CD4-positive, alpha-beta T cell treated with Interleukin-2 at 100 ng/mL for 4 hours (primary cell): ENCODE measurements at regions not wholly inside any gene's neighbourhood (a gene's known extent, or its start where the extent isn't known, plus 50 kb on each side); places are given as distances from the start of the nearest gene placed in this dataset.

Source experiments
- DNase-seq: peaks from one replicate; pipeline ENCODE4 v3.0.0-alpha.2; 2020; ENCODE audit warnings: low spot score

DNA sequence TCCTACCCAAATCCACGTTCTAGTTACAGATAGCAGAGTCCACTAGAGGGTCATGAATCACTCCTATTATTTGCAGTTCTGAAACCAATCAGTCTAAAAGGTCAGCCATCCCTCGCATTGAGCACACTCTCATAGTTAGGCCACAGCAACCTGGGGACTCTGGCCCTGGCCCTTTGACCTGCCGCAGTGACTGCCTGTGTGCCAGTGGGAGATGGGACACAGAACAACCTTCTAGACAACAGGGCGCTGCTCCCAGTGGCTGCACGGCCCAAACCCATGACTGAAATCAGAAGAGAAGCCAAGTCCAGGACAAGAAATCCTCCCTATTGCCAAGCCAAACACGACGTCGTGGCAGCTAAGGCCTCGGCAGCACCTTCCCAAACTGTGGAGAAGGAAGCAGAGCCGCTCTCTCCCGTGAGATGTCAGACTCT is 158.5 kb downstream of the HERPUD2 start:
- DNase-seq: no peak

DNA sequence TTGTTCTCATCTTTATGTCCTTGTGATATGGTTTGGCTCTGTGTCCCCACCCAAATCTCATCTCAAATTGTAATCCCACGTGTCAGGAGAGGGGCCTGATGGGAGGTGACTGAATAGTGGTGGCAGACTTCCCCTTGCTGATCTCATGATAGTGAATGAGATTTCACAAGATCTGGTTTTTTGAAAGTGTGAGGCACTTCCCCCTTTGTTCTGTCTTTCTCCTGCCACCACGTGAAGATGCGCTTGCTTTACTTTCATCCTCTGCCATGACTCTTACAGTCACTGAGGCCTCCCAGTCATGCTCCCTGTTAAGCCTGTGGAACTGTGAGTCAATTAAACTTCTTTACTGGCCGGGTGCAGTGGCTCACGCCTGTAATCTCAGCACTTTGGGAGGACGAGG is 161.0 kb downstream of the HERPUD2 start:
- no peak for DNase-seq

DNA sequence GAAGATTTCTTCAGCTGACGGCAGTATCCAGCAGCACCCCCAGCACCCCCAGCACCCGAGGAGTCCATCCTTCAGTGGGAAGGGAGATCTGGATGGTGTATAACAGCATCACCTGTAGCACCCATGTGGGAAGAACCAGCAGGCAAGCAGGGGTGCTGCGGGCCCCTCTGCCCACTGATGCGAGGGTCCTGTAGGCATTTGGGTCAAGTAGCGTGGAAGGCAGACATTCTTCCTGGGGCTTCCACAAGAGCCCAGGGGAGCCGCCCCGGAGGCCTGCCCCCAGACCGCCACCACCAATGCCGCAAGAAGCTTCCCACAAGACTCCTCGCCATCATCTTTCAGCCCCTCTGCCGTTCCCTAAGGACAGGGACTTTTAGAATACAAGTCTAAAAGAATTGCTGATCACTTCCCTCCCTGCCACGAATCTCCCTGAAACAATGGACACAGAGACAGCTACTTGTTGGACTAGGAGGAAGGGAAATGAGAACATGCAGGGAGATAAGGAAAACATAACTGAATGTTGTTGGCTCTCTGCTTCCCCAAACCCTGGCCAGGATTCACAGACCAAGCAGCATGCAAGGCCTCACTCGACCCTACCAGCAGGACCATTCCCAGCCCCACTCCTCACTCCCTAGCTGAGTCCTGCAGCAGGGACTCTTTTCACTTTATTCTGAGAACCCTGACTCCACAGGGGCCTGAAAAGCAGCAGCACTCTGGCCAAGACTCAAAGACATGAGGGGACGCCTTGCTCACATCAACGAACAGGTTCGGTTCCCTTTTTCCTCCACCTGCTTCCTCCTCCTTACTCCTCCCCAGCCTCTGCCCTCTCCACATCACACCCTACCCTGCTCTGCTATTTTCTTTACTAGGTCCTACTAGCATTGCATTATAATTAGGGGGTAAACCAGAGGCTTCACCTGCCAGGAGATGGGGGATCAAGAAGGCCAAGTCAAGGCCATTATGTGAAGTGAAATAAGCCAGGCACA is 164.5 kb downstream of the HERPUD2 start:
- no peak for DNase-seq

DNA sequence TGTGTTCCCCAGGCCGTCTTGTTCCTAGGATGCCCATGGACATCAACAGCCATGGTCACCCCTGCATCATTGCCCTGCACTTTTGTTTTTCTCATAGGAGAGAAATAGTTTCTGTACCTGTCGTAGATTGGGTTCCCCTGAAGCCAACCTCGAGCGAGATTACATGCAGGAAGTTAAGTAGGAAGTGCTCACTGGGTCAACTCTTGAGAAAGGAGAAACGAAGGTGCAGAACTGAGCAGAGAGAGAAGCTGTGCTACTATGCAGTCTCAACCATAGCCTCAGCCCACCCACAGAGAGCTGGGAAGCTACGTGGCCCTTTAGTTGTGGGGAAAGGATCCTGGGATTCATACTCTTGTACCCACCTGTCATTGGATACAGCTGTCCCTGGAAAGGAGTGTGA is 165.2 kb downstream of the HERPUD2 start:
- DNase-seq: no peak

DNA sequence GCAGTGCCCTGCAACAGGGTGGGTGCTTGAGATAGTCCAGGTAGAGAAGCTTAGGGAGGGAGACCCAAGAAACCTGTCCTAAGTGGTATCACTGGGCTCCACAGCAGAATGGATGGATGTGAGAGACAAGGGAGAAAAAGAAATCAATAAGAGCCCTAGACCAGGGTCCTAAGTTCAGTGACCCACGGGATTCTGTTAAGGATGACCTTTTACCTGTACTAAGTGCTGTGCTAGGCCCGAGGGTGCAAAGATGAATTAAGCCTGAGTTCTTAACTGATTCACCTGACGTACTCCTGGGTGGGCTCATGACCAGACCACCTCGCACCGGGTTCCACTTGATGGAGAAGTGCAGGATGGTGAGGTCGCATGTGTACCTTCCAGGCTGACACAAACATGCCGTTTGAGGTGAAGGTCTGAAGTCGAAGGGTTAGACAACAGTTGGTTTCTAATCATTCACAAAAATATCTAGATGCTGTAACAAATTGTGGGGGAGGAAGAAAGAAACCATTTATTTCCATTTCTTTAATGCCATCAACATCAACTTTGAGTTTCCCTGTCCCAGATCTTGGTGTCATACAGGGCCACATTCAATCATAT is 166.5 kb downstream of the HERPUD2 start:
- no peak for DNase-seq

GRCh38 chr7:35526645-35527044 is 168.3 kb downstream of the HERPUD2 start:
- no peak for DNase-seq

DNA sequence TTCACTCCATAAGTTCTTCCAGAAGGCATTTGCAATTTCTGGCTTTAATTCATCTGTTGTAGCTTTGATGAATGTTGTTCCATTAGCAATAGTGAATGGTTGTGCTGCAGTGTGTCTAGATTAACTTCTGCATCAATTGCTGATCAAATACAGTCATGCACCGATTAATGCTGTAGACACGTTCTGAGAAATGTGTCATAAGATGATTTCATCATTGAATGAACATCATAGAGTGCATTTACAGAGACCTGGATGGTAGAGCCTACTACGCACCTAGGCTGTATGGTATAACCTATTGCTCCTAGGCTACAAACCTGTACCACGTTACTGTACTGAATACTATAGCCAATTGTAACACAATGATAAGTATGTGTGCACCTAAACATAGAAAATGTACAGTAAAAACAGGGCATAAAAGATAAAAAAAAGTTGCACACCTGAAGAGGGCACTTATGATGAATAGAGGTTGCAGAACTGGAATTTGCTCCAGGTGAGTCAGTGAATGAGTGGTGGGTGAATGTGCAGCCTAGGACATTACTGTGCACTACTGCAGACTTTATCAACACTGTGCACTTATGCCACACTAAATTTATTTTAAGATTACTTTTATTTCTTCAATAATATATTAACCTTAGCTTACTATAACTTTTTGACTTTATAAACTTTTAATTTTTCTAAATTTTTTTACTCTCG is 170.7 kb downstream of the HERPUD2 start:
- DNase-seq: no peak

DNA sequence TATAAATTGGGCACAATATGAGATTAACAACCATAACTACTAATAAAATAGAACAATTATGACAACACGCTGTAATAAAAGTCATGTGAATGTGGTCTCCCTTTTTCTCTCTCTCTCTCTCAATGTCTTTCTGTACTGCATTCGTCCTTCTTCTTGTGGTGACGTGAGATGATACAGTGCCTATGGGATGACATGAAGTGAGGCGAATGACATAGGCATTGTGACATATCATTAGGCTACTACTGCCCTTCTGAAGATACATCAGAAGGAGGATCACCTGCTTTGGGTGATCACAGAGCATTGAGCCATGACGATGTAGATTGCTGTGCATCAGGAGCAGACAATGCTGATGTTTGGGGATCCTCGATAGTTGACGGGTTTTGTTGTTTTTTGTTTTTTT is 171.6 kb downstream of the HERPUD2 start:
- DNase-seq: no peak

DNA sequence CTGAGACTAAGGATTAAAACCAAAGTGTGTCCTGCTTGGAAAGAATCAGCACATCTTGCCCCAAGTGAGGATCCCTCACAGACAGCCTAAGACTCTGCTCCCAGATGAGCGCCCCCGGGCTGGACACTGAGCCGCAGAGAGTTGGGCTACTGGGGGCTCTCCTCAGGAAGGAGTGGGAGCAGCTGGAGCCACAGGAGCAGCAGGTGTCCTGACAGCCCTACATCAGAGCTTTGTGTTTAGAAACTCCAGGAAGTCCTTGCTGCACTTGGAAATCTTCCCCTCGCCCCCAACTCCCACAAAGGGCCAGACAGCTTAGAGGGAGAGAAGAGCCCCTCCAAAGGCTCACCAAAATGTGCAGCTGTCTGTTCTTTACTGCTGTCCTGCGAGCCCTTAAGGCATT is 172.2 kb downstream of the HERPUD2 start:
- no peak for DNase-seq

DNA sequence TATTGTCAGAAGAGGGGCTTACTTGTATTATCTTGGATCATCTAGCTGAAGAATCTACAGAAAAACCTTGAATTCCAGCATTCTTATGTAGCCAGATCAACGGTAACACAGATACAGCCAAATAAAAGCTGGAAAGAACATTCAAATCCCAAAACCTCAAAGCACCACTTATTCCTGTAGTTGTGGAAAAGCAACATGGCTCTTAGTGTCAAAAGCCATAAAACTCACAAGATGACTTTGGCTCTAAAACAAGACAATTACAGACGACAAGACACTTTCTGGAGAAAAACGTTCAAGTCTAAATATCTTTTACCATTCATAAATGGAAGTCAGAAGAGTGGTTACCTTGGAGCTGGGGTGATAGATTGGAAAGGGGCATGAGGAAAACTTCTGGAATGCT is 173.0 kb downstream of the HERPUD2 start:
- DNase-seq: no peak

DNA sequence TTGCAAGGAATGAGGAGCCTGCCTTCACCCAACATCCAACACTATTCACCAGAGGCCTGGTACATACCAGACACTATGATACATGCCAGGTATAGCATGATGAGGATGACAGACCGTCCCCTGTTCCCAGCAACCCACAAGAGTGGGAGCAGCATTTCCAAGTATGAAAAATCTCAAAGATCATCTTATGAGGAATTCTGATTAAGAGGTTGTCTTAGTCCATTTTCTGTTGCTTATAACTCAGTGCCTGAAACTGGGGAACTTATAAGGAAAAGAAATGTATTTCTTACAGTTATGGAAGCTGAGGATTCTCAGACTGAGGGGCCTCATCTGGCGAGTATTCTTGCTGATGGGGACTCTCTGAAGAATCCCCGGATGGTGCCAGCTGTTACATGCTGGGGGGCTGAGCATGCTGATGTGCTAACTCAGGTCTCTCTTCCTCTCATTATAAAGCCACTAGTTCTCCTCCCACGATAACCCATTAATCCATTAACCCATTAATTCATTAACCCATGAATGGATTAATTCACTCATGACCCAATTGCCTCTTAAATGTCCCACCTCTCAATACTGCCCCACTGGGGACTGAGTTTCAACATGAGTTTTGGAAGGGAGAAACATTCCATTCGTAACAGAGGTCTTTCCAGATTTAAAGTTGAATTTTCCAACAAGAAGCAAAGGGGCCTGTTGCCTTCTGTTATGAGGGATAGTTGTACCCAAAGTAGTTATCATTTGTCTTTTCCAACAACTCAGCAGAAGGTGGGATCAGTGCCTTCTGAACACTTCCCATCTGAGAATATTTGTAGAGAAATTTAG is 173.9 kb downstream of the HERPUD2 start:
- no peak for DNase-seq

GRCh38 chr7:35519971-35520809 is 174.7 kb downstream of the HERPUD2 start:
- DNase-seq: peak; percentile 61

DNA sequence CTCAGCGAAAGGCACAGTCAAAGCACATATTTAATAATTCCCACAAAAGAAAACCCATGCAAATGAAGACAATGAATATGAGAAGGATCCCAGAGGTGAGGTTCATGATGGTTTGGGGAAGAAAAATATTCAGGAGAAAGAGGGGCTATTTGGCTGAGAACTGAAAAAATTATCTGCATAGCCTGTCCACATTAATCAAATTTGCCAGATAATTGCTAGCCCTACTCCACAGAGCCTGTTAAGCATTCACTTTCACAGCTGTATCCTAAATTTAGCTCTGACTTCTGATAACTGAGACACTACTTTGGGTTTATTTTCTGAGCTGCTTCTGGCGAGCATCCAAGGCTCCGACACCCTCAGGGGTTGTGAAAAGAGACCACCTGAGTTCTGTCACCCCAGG is 176.2 kb downstream of the HERPUD2 start:
- no peak for DNase-seq

DNA sequence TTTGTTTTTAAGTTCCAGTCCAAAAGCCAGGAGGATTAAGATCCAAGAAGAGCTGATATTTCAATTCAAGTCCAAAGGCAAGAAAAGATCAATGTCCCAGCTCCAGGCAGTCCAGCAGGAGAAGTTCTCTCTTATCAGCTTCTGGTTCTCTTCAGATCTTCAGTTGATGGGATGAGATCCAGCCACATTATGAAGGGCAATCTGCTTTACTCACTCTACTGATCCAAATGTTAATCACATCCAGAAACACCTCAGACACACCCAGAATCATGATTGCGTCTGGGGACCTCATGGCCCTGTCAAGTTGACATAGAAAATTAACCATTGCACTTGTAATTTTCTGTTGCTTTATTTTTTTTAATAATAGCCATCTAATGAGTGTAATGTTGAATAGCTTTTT is 178.4 kb downstream of the HERPUD2 start:
- DNase-seq: no peak

GRCh38 chr7:35513828-35514227 is 181.1 kb downstream of the HERPUD2 start:
- no peak for DNase-seq

GRCh38 chr7:35513195-35513594 is 181.7 kb downstream of the HERPUD2 start:
- no peak for DNase-seq

- no peak for DNase-seq
Observed at GRCh38 chr7:35512716-35513115, 182.2 kb downstream of the HERPUD2 start.

GRCh38 chr7:35508623-35509400 is 186.1 kb downstream of the HERPUD2 start:
- DNase-seq: no peak

DNA sequence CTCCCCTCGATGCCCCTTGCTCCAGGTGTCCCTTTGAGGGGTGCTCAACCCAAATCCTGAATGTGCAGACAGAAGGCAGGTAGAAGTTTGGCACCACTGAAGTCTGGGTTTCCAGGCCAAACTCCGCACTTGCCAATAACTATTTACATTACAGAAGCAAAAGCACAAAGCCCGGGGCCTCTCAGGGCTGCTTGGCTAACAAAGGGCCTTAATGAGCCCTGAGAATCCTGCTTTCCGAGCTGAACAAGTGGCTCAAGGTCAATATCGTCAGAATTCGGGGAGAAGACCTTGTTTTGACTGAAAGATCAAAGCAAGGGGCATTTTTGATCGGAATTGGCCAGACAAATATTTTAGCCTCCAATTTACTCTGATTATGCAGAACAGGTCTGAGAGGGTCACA is 189.9 kb downstream of the HERPUD2 start:
- DNase-seq: no peak

DNA sequence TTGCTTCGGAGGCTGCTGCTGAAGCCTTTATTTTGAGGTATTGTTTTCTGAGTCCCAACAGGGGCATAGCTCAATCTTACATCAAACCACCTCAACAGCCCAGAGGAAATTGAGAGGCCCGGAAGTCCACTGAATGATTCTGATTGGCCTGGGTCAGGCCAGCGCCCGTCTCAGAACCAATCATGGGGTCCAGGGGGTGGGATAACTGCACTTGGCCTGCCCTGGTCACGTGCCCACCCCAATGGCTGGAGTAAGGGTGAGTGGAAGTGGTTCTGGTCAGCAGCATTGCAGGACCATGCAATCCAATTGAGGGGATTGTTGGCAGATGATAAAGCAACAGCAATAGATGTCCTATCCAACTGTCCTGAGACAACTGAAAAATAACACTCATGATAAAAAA is 190.6 kb downstream of the HERPUD2 start:
- no peak for DNase-seq
